ENCODE measurements at regions not wholly inside any gene's neighbourhood (a gene's known extent, or its start where the extent isn't known, plus 50 kb on each side); places are given as distances from the start of the nearest gene placed in this dataset.
"Not testable (repeated sequence)": the region's sequence is repeated elsewhere in the genome, so short reads cannot be mapped to it uniquely, and the experiment has no call there.

DNA sequence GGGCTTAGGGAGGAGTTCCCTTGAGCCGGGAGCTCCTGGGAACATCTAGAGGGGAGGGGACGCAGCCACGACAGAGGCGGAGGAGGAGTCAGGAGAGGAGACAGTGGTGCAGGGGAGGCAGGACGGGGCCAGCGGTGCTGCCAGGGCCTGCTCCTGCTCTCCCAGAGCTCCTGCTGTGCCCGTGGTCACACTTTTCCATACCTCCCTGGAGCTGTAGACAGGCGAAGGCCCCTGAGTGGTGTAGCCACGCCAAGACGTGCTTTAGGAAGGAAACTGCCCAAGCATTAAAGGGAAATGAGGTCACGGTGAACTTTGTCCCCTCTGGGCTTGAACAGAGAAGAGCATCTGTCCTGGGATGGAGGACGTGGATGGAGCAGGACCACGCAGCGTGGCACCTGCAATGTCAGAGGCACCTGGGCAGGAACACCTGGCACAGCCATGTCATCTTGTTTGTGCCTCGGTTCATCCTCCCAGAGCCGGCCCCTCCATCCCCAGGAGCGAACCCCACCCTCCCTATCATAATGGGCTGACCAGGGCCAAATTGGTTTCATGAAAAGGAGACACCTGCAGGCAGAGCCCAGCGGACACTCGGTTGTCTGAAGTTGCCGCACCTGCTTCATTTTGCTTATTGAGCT is 239.5 kb upstream of the SFSWAP start:
- no peak for DNase-seq (ENCODE audit: low spot score)

- DNase-seq (ENCODE audit: low spot score), result no peak
These were observed 238.8 kb upstream of the SFSWAP start for GRCh38 chr12:131471946-131472732.

GRCh38 chr12:131473261-131473660 is 237.6 kb upstream of the SFSWAP start:
- DNase-seq (ENCODE audit: low spot score), result no peak

DNA sequence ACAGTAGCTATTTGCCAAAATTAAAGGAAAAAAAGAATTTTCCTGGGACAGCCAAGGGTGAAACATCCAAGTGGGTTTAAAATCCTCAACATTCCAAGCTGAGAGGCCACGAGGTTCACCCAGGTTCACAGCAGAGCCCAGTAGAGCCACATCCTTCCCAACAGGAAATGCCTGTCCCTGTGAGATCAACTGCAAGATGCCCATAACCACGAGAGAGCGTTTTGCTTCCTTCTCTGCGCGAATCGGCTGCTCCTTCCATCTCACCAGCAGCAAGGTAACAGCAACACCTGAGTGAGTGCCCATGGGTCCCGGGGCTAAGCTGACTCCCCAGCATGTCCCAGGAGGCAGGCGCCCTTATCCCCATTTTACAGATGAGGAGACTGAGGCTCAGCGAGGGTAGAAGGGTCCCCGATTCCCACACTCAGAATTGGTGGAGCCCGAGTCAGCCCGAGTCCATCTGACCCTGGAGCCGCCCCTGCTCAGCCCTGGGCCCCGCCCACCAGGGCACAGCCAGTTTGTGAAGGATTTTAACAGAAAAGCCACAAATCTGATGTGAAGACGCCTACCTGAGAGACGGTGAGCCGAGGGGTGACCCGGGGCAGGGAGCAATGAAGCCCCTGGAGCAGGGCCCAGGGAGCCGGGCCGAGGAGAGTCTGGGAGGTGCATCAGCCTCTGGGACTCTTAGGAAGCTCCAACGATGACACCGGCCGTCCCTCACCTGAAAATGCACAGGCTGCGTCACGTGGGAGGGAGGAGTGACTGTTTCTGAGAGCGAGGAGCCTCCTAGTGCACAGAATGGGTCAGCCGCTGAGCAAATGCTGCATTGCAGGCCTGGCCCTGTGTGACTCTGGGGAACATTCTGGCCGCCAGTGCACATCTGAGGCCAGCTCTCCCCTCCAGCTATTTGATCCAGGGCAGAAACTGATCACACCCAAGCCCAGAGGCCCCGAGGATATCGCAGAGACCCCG is 236.9 kb upstream of the SFSWAP start:
- DNase-seq (ENCODE audit: low spot score), result no peak

DNA sequence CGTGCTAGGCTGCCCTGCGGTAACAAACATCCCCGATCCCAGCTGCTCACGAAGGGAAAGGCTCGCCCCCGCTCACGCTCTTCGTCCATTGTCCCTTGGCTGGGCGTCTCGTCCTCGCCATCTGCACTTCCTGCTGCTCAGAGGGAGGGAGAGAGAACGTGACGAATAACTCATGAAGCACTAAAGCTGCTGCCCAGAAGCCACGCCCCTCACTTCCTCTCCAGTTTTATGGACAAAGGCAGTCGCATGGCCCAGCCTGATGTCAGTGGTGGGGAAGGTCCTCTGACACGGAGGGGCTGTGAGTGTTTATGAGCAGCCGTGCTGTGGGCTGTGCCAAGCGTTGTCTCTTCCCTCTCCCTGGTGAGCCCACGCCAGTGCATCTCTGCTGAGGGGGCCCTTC is 235.9 kb upstream of the SFSWAP start:
- not testable (repeated sequence) for DNase-seq (ENCODE audit: low spot score)

- DNase-seq (ENCODE audit: low spot score), result no peak
These were observed 233.3 kb upstream of the SFSWAP start for GRCh38 chr12:131477613-131478012.

- DNase-seq (ENCODE audit: low spot score), result no peak
These were observed 232.4 kb upstream of the SFSWAP start for GRCh38 chr12:131478468-131478867.

DNA sequence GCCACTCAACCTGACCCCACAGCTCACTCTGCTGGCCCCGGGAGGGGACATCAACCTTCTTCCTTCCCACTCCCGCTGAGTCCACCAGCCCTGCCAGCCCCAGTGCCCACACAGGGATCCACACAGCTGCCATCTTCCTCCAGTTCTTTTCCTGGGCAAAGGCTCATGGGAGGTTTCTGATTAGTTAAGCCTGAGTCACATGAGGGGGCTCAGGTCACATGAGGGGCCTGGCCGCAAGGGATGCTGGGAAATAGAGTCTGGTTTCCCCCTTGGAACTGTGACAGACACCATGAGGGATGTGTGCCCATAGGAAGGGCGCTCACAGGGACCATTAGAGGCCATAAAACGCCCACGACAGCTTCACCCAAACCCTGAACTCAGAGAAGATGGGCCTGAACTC is 228.7 kb upstream of the SFSWAP start:
- DNase-seq (ENCODE audit: low spot score), result no peak

GRCh38 chr12:131482686-131483085 is 228.2 kb upstream of the SFSWAP start:
- DNase-seq (ENCODE audit: low spot score), result no peak

DNA sequence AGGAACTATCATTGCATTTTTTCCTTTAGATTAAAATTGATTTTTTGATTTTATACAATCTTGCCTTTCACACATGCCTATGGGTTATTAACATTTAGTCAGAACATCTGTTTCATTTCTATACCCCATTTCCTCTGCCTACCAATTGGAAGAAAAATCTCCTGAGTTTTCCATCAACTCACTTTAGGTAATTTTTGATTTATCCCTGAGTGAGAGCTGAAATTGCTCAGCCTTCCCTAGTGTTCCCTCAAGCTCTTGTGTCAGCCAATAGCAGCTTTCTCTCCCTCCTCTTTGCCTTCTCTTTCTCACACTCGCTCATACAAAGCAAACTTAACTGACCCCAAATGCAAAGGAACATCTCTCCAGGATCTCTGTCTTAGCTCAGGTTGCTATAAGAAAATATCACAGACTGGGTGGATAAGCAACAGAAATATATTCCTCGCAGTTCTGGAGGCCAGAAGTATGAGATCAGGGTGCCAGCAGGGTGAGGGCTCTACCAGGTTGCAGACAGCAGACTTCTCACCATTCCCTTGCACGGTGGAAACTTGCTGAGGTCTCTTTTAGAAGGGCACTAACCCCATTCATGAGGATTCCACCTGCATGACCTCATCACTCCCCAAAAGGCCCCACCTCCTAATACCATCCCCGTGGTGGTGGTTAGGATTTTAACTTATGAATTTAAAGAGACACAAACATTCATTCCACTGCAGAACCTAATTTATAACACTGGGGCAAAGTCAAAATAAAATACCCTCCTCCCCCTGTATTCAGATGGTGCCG is 224.2 kb upstream of the SFSWAP start:
- DNase-seq (ENCODE audit: low spot score), result no peak

- DNase-seq (ENCODE audit: low spot score), result no peak
These were observed 223.3 kb upstream of the SFSWAP start for GRCh38 chr12:131487388-131488124.

DNA sequence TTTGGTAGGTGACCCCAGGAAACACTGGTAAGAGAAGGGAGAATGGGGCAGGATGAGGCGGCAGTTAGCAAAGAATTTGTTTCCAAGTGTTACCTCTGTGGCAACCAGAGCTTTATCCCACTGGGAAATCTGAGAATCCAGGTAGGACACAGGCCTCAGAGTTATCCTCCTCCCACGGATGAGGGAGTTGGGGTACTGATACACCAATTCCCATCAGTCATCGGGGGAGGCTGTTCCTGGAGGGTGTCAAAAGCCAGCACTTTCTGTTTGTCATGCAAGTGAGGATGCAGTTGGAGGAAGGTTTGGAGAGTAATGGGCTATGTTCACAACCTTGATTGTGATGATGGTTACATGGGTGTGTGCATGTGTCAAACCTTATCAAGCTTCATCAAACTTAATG is 221.2 kb upstream of the SFSWAP start:
- DNase-seq (ENCODE audit: low spot score), result peak; percentile 12

GRCh38 chr12:131491155-131491554 is 219.7 kb upstream of the SFSWAP start:
- no peak for DNase-seq (ENCODE audit: low spot score)

DNA sequence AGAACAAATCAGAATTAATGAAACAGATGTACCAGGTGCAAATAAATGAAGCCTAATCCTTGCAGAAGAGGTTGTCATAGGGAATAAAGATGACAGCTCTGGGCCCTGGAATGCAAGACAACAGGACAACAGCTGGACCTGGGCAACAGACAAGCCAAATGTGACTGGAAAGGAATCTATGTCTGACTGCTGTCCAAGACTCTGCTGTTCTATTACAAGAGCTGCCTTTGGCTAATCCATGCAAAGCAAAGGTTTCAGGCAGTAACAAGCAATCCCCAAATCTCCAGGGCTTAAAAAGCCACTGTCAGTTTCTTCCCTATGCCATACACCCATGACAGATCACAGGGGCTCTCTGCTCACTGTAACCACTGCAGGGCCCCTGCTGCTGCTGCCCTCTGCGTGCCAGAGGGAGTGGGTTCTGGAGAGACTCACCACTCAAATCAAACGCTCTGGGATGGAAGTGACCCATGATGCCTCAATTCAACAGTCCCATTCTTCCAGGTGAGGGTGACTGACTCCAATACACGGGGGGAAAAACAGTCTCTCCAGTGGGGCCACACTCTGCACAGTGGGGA is 218.9 kb upstream of the SFSWAP start:
- DNase-seq (ENCODE audit: low spot score), result peak; percentile 53

GRCh38 chr12:131493068-131493826 is 217.6 kb upstream of the SFSWAP start:
- DNase-seq (ENCODE audit: low spot score), result peak; percentile 84

GRCh38 chr12:131494216-131494615 is 216.7 kb upstream of the SFSWAP start:
- DNase-seq (ENCODE audit: low spot score), result peak; percentile 87

DNA sequence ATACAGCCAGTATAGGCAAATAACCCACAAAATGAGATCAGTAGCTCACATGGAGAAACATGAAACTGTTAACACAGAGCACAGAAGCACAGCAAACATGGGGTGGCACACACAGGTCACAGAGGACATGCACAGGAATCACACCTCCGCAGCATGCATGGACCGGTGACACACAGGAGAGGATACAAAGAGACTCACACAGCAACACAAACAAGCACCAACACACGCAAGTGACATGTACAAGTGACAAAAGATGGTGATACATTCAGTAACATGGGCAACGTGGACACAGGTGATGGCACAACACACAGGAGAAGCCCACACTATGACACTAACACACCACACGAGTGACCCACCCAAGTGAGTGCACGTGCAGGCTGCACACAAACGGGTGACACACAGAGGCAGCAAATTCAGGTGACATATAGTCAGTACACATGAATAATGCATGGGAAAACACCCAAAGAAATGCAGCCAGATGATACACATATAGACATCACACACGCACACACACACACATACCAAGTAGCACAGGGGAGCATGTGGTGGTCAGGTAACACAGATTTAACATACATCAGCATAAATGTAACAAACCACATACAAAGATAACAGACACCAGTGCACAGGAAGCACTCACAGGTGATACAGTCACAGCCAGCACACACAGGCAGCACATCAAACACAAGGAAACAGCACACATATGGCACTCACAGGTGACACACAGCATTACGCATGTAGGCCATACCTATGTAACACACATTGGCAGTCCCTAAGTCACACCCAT is 216.0 kb upstream of the SFSWAP start:
- peak; percentile 62 for DNase-seq (ENCODE audit: low spot score)

GRCh38 chr12:131497966-131498365 is 212.9 kb upstream of the SFSWAP start:
- no peak for DNase-seq (ENCODE audit: low spot score)
